Esophagus squamous epithelium (tissue), 4 donors: ENCODE measurements at regions not wholly inside any gene's neighbourhood (a gene's known extent, or its start where the extent isn't known, plus 50 kb on each side); places are given as distances from the start of the nearest gene placed in this dataset.

Experiments
- CTCF ChIP-seq, 6 experiments: fragments of 450-650 bp in 4 of 6; fragments of 200-600 bp in 2 of 6; sonication (generic) in 2 of 6; IDR thresholded peaks; one replicate each; pipeline ENCODE4 v1.5.1; 2016 to 2019; ENCODE audit warnings: antibody characterized with exemption in 6 of 6, mild to moderate bottlenecking in 4 of 6, moderate library complexity in 4 of 6
- POLR2A ChIP-seq, 4 donors: fragments of 450-650 bp; IDR thresholded peaks; one replicate each; pipeline ENCODE4 v1.6.1; 2017; ENCODE audit warnings: antibody characterized with exemption in 4 of 4, mild to moderate bottlenecking in 4 of 4, moderate library complexity in 3 of 4

GRCh38 chr5:9863486-9863885 lies 233.3 kb upstream of the TAS2R1 start:
- no peak for TF ChIP-seq CTCF (IDR thresholded peaks at IDR 0.05)
- TF ChIP-seq POLR2A (IDR thresholded peaks at IDR 0.05) = no peak
